Hematopoietic multipotent progenitor cell treated with erythropoietin and hydrocortisone succinate and interleukin-3 and kit ligand, for 6 days (in vitro differentiated cells): ENCODE measurements at regions not wholly inside any gene's neighbourhood (a gene's known extent, or its start where the extent isn't known, plus 50 kb on each side); places are given as distances from the start of the nearest gene placed in this dataset.

ENCODE experiments used
- DNase-seq: peaks from one replicate; pipeline ENCODE4 v3.0.0-alpha.2; 2015

- no peak for DNase-seq
Measured at GRCh38 chr16:6492742-6493141, 839.9 kb upstream of the RBFOX1 start.

- no peak for DNase-seq
Measured at GRCh38 chr16:6484935-6485334, 847.7 kb upstream of the RBFOX1 start.

GRCh38 chr16:6484081-6484480, 848.6 kb upstream of the RBFOX1 start:
- no peak for DNase-seq

DNA sequence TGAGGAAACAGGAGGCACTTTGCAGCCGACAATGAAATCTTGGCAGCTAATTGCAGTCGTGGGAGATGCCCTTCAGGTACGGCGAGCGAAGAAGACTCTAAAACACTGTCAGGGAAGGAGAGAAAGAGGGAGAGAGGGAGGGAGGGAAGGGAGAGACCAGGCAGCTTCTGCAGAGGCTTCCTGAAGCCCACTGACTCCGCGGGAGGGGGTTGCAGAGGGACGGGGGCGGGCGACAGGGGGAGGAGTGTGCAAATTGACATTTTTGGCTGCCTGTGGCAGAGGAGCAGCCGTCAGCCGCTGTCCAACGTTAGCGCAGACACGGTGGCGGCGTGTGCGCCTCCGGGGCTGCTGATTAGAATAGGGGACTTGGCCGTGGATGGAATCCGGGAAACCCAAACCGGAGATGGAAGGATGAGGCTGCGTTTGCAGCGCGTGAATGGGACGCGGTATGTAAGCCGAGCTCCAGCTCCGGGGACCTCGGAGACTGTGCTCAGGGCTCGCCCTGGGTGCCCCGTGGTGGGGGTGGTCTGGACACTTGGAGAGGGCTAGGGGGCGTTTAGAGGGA, 849.1 kb upstream of the RBFOX1 start:
- no peak for DNase-seq

DNA sequence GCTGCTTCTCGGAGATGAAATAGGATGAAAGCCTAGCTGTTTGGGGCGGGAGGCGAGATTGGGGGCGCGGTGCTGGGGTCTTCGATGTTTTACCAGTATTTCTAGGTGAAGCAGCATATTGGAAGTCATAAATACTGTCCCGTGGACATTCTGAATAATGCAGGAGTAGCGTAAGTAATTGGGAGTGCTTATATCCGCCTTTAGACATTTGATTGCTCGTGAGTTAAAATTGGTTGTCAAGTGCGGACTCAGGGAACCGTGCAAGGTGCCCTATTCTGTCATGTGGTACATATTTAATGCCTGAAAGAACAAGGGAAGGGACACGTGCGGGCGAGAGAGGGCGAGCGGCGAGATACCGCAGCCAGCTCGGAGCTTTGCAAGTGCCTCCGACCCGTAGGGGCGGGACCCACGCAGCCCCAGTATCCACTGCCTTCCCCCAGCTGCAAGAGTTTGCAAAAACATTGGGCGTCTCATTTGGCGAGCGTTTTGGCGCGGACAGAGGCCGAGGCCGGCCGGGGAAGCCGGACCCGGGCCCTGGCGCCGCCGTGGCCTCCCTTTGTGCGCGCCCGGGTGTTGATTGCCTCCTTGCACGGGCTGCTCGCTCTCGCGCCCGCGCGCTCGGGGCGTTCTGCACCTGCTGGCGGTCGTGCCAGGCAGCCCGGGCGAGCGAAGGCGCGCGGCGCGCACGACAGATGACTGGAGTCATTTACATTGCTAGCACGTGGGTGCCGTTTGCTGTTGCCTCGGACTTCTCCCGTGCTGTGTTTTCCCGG, 849.8 kb upstream of the RBFOX1 start:
- no peak for DNase-seq

GRCh38 chr16:6481894-6482293, 850.8 kb upstream of the RBFOX1 start:
- DNase-seq = no peak

GRCh38 chr16:6453742-6454141, 878.9 kb upstream of the RBFOX1 start:
- DNase-seq = no peak

GRCh38 chr16:6447021-6447790, 885.4 kb upstream of the RBFOX1 start:
- DNase-seq = no peak

- no peak for DNase-seq
Measured at GRCh38 chr16:6446370-6446769, 886.3 kb upstream of the RBFOX1 start.

- DNase-seq = no peak
Measured at GRCh38 chr16:6439129-6439528, 893.5 kb upstream of the RBFOX1 start.

GRCh38 chr16:6428861-6429260, 903.8 kb upstream of the RBFOX1 start:
- no peak for DNase-seq

GRCh38 chr16:6427621-6428020, 905.0 kb upstream of the RBFOX1 start:
- no peak for DNase-seq

DNA sequence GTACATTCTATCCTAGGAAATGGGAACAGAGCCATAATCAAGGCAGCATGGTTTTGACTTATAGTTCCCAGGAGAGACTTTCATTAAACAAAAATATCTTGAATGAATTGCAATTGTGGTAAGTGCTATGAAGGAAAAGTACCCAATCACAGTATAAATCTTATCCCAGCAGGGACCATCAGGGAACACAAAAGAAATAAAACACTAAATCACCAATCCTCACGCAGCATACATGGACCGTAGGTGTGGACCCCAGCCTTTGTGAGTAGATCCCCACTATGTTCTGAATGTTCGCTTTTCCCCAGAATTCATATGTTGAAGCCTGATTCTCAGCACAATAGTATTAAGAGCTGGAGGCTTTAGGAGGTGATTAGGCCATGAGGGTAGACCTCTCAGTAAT, 925.0 kb upstream of the RBFOX1 start:
- DNase-seq = no peak

- DNase-seq = no peak
Measured at GRCh38 chr16:6406028-6406427, 926.6 kb upstream of the RBFOX1 start.

DNA sequence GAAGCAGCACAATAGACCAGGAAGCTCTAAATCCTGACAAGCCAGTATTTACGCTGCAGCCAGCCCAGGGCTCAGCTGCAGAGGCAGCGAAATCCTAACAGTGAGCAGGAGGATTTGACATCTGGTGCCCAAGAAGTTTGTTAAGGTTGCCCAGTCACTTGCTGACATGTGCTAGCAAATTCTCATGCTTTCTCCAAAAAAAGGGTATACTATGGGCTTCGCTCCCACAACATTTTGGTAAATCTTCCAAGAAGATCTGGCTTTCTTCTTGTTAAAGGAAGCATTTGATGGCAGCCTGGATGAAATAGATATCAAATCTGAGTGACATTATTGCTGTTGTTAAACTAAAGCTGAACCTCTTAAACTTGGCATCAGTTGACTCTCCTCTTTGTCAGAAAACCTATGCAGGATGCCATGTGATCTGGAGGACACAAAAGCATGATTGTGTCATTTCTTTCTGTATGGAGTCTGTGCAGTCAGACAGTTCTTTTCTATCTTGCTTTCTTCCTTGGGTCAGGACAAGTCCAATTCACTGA, 949.7 kb upstream of the RBFOX1 start:
- DNase-seq = no peak

DNA sequence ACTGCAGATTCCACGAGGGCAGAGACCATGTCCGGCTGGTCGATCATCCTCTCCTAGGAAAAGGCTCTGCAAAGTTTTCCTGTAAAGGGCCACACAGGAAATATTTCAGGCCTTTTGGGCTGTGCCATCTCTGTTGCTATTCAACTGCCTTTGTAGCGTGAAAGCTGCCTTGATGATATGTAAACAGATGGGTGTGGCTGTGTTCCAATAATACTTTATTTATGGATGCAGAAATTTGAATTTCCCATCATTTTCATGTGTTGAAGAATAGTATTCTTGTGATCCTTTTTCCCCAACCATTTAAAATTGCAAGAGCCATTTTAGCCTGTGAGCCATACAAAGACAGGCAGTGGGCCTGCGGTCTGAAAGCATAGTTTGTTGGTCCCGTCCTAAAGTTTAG, 950.7 kb upstream of the RBFOX1 start:
- DNase-seq = no peak

DNA sequence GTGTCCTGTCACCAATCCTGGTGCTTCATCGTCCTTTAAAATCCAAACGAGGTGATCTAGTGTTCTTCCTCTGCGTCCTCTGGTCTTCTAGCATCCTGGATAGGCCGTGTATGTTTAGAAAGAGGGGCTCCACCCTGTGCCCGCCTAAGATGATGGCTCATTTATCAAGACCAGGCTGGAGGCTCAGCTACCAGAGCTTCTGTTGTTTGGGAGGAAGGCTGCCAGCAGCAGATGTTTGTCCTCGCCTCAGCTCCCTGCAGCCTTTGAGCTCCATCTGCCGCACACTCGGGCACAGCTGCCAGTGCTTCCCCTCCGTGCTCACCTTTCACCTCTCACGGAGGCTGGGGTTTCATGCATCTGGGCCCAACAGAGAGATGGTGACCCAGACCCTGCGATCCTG, 954.7 kb upstream of the RBFOX1 start:
- DNase-seq = no peak

- no peak for DNase-seq
Measured at GRCh38 chr16:6375465-6376075, 957.1 kb upstream of the RBFOX1 start.

GRCh38 chr16:6374821-6375220, 957.8 kb upstream of the RBFOX1 start:
- no peak for DNase-seq

- no peak for DNase-seq
Measured at GRCh38 chr16:6364846-6365245, 967.8 kb upstream of the RBFOX1 start.

DNA sequence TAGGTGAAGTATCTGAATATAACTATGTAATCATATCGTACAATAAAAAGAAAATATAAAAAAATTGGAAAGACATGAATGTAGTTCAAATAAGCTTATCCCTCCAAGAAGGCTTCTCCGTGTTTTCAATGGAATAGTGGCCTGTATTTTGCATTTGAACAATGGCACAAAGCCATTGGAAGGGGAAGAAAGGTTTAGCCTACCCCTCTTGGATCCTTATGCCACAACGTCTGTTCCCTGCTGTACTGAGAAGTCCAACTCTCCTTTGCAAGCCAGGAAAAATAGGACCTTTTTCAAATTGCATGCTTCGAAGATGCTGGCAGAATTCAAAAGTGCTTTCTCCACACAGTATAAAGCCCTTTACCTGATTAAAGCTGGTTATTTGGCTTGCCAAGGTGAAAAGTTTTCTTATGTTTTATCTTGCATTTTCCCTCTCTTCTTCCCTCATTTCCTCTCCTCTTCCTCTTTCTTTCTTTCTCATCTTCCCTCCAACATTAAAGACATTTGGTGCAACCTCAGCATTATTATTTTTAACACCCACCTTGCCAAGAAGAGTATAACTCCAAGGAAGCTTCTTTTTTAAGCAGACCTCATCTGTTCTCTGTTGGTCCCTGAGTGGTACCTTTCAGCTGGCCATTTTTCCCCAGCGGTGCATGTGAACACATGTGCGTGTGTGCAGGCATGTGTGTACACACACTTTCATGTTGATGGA, 968.6 kb upstream of the RBFOX1 start:
- no peak for DNase-seq

GRCh38 chr16:6363396-6363795, 969.2 kb upstream of the RBFOX1 start:
- DNase-seq = no peak

DNA sequence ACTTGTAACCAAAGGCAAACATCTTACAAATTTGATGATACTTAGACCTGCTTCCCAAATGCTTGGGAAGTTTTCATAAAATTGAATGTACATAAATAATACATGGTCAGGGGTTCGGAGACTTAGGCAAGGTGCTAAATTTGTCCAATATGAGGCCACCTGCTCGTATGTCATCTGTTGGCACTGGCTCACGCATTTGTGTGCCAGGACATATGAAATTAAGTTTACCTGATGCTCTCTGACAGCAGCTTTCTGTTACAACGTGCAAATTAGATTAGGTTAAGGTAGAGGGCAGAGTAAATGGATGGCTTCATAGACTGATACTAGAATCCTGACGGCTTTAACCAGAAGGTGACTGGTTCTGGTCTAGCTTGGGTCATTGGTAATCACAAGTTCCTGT, 970.3 kb upstream of the RBFOX1 start:
- DNase-seq = no peak
